A673 (cell line): ENCODE measurements at regions not wholly inside any gene's neighbourhood (a gene's known extent, or its start where the extent isn't known, plus 50 kb on each side); places are given as distances from the start of the nearest gene placed in this dataset.

ENCODE experiments used
- BruUV-seq: library from RNA; stranded (reverse); fragments of 400-500 nt; replicated peaks from 2 replicates; lab custom pipeline; 2021; lab: Mats Ljungman, UMichigan
- CTCF ChIA-PET: fragments of 300-600 bp; sonication (Branson Sonifier 250); formaldehyde crosslinking; loops from one replicate; lab custom pipeline; 2022; ENCODE audit warnings: antibody characterized with exemption; lab: Charles Lee
- POLR2A ChIA-PET: fragments of 300-600 bp; sonication (Branson Sonifier 250); formaldehyde crosslinking; loops from one replicate; lab custom pipeline; 2022; ENCODE audit warnings: antibody characterized with exemption; ENCODE audit not compliant: low non-redundant PET; lab: Charles Lee
- DNase-seq: peaks from one replicate; pipeline ENCODE4 v3.0.0-alpha.2; 2015; ENCODE audit warnings: low spot score
- H3K27ac ChIP-seq: fragments of 200-600 bp; sonication (generic); 2 replicates; pipeline ENCODE4 v1.5.1; 2016; ENCODE audit warnings: mixed run types, low read depth, mild to moderate bottlenecking, mixed read lengths, antibody characterized with exemption, low read length; ENCODE audit not compliant: poor library complexity, severe bottlenecking
- H3K27me3 ChIP-seq: fragments of 200-600 bp; sonication (generic); replicated peaks from 2 replicates; pipeline ENCODE4 v1.6.1; 2017; ENCODE audit warnings: mixed run types, low read depth, mild to moderate bottlenecking, mixed read lengths, antibody characterized with exemption, low read length; ENCODE audit not compliant: insufficient read depth, poor library complexity
- H3K36me3 ChIP-seq: fragments of 200-600 bp; sonication (generic); 2 replicates; pipeline ENCODE4 v1.6.1; 2016; ENCODE audit warnings: mixed run types, mild to moderate bottlenecking, mixed read lengths, antibody characterized with exemption, low read length; ENCODE audit not compliant: insufficient read depth, poor library complexity, severe bottlenecking
- H3K4me1 ChIP-seq: fragments of 200-600 bp; sonication (generic); 2 replicates; pipeline ENCODE4 v1.6.1; 2017; ENCODE audit warnings: mixed run types, mild to moderate bottlenecking, mixed read lengths, antibody characterized with exemption, low read length; ENCODE audit not compliant: insufficient read depth, poor library complexity, severe bottlenecking
- H3K4me3 ChIP-seq: fragments of 200-600 bp; sonication (generic); 2 replicates; pipeline ENCODE4 v1.5.1; 2016; ENCODE audit warnings: low read depth, mixed run types, mild to moderate bottlenecking, mixed read lengths, low read length; ENCODE audit not compliant: poor library complexity, severe bottlenecking
- H3K9me3 ChIP-seq: fragments of 200-600 bp; sonication (generic); 2 replicates; pipeline ENCODE4 v1.6.1; 2016; ENCODE audit warnings: mixed run types, low read depth, mild to moderate bottlenecking, mixed read lengths, antibody characterized with exemption, low read length; ENCODE audit not compliant: poor library complexity, severe bottlenecking
- EZH2 ChIP-seq: fragments of 200-600 bp; sonication (generic); IDR thresholded peaks from 2 replicates; pipeline ENCODE4 v1.6.1; 2017; ENCODE audit warnings: borderline replicate concordance, low read depth, mild to moderate bottlenecking, mixed read lengths, antibody characterized with exemption, low read length; ENCODE audit not compliant: poor library complexity, severe bottlenecking
- intact Hi-C: fragments of 100-400 bp; cut with micrococcal nuclease; formaldehyde crosslinking; loops from one replicate; pipeline ENCODE4 v1.10.0; 2022; ENCODE audit not compliant: unreplicated experiment
- TF ChIP-seq, protein P1 (sequence below): fragments of 300-800, 200-600 bp; sonication (generic); conservative IDR thresholded peaks from 2 replicates; pipeline ENCODE4 v1.5.1; 2017; ENCODE audit warnings: low read depth, mild to moderate bottlenecking, antibody characterized with exemption, low read length, moderate library complexity, mixed read lengths

GRCh38 chr6:117169781-117170281, 95.5 kb upstream of the VGLL2 start:
- CTCF ChIA-PET, result no interaction called here

GRCh38 chr6:117174835-117175360, 90.5 kb upstream of the VGLL2 start:
- Histone ChIP-seq H3K27ac (no peak overlapping the region), H3K9me3 (no peaks in the 10 kb centered on the region), H3K4me1 (no peaks in the 10 kb centered on the region), H3K27me3 (peaks cover 4% of the 10 kb centered on the region), H3K36me3 (no peaks in the 10 kb centered on the region), H3K4me3 (no peak overlapping the region)
- no peak for DNase-seq
- CTCF ChIA-PET, result no interaction called here
- no peak for TF ChIP-seq EZH2
- TF ChIP-seq, protein P1, sequence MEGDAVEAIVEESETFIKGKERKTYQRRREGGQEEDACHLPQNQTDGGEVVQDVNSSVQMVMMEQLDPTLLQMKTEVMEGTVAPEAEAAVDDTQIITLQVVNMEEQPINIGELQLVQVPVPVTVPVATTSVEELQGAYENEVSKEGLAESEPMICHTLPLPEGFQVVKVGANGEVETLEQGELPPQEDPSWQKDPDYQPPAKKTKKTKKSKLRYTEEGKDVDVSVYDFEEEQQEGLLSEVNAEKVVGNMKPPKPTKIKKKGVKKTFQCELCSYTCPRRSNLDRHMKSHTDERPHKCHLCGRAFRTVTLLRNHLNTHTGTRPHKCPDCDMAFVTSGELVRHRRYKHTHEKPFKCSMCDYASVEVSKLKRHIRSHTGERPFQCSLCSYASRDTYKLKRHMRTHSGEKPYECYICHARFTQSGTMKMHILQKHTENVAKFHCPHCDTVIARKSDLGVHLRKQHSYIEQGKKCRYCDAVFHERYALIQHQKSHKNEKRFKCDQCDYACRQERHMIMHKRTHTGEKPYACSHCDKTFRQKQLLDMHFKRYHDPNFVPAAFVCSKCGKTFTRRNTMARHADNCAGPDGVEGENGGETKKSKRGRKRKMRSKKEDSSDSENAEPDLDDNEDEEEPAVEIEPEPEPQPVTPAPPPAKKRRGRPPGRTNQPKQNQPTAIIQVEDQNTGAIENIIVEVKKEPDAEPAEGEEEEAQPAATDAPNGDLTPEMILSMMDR, result no peak
- intact Hi-C loops, result no loop called here
- POLR2A ChIA-PET, result no interaction called here
- no TSS peak for BruUV-seq

More at GRCh38 chr6:117169781-117170281, 95.5 kb upstream of the VGLL2 start:
- DNase-seq, result no peak
- Histone ChIP-seq H3K36me3 (no peaks in the 10 kb centered on the region), H3K4me3 (no peak overlapping the region), H3K9me3 (no peaks in the 10 kb centered on the region), H3K4me1 (no peaks in the 10 kb centered on the region), H3K27ac (no peak overlapping the region), H3K27me3 (peaks cover 4% of the 10 kb centered on the region)
- TF ChIP-seq, protein P1, result no peak
- TF ChIP-seq EZH2, result no peak
- BruUV-seq, result no TSS peak
- POLR2A ChIA-PET, result no interaction called here
- intact Hi-C loops, result no loop called here

- ChIA-PET POLR2A (no interaction called here), CTCF (no interaction called here)
- no TSS peak for BruUV-seq
- no peaks in the 10 kb centered on the region for H3K36me3 ChIP-seq
- DNase-seq, result peak; percentile 8
- H3K27ac ChIP-seq, result no peak overlapping the region
- intact Hi-C loops, result loop anchor here (2.0 kb wide), 1 partner anchor 216 kb away; no protein-coding TSS in a partner anchor
- no peaks in the 10 kb centered on the region for H3K4me1 ChIP-seq
- TF ChIP-seq, protein P1, result peak; percentile 63
- TF ChIP-seq EZH2, result no peak
- H3K27me3 ChIP-seq, result no peaks in the 10 kb centered on the region
- no peak overlapping the region for H3K4me3 ChIP-seq
- no peaks in the 10 kb centered on the region for H3K9me3 ChIP-seq
These were observed 76.6 kb upstream of the VGLL2 start for GRCh38 chr6:117188627-117189201.
